Peyer's patch (tissue), 4 donors: ENCODE measurements at regions not wholly inside any gene's neighbourhood (a gene's known extent, or its start where the extent isn't known, plus 50 kb on each side); places are given as distances from the start of the nearest gene placed in this dataset.

Experiments
- DNase-seq, 3 donors: peaks; one replicate each; pipeline ENCODE4 v3.0.0-alpha.2; 2017 to 2019
- H3K27ac ChIP-seq, 4 donors: fragments of 200-600 bp; sonication (generic); one replicate each; pipeline ENCODE4 v1.5.1; 2016 to 2019
- H3K27me3 ChIP-seq, 2 donors: fragments of 200-600 bp; sonication (generic); one replicate each; pipeline ENCODE4 v1.5.1; 2019
- H3K36me3 ChIP-seq, 3 donors: fragments of 200-600 bp; sonication (generic); one replicate each; pipeline ENCODE4 v1.5.1; 2016 to 2019
- H3K4me1 ChIP-seq, 4 donors: fragments of 200-600 bp; sonication (generic); one replicate each; pipeline ENCODE4 v1.5.1; 2016 to 2019
- H3K4me3 ChIP-seq, 4 donors: fragments of 200-600 bp; sonication (generic); 1 replicate in 3 of 4; 2 replicates in 1 of 4; pipeline ENCODE4 v1.5.1; 2016 to 2019; ENCODE audit warnings: mild to moderate bottlenecking in 1 of 4
- H3K9me3 ChIP-seq, 4 donors: fragments of 200-600 bp; sonication (generic); one replicate each; pipeline ENCODE4 v1.5.1; 2016 to 2019; ENCODE audit warnings: mild to moderate bottlenecking in 1 of 4
- CTCF ChIP-seq, 6 experiments: fragments of 450-650 bp in 4 of 6; fragments of 200-600 bp in 2 of 6; sonication (generic) in 1 of 6; IDR thresholded peaks; one replicate each; pipeline ENCODE4 v1.5.1; 2017 to 2019; ENCODE audit warnings: antibody characterized with exemption in 6 of 6, mild to moderate bottlenecking in 3 of 6, moderate library complexity in 1 of 6
- POLR2A ChIP-seq, 2 donors: fragments of 450-650 bp; IDR thresholded peaks; one replicate each; pipeline ENCODE4 v1.5.1; 2017; ENCODE audit warnings: antibody characterized with exemption in 2 of 2, mild to moderate bottlenecking in 2 of 2, moderate library complexity in 2 of 2

DNA sequence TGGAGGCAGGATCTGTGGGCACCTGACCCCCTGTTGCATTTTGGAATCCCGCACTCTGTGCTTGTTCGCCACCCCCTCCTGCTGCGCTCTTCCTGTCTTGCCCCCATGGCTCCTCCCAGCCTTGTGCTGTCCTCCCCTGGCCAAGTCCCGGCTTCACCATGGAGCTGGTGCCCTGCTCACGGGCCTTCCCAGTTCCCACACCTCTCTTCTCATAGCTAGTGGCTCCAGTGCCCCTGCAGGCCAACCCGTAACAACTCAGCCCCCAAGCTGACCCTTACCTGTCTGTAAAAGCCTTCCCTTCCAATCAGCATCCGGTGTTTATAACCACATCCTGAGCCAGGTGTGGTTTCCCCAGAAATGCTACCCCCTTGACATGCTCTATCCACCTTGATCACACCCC, 407.7 kb upstream of the C2CD4B start:
- H3K4me3 ChIP-seq: no peak overlapping the region
- no peaks in the 10 kb centered on the region for H3K9me3 ChIP-seq
- no peak overlapping the region for H3K27ac ChIP-seq
- TF ChIP-seq POLR2A (IDR thresholded peaks at IDR 0.05): no peak
- no peak for TF ChIP-seq CTCF (IDR thresholded peaks at IDR 0.05)
- no peak for DNase-seq
- H3K4me1 ChIP-seq: peaks cover 0 to 20% (median 2%) of the 10 kb centered on the region in 4 donors
- H3K36me3 ChIP-seq: no peaks in the 10 kb centered on the region
- H3K27me3 ChIP-seq: no peaks in the 10 kb centered on the region

DNA sequence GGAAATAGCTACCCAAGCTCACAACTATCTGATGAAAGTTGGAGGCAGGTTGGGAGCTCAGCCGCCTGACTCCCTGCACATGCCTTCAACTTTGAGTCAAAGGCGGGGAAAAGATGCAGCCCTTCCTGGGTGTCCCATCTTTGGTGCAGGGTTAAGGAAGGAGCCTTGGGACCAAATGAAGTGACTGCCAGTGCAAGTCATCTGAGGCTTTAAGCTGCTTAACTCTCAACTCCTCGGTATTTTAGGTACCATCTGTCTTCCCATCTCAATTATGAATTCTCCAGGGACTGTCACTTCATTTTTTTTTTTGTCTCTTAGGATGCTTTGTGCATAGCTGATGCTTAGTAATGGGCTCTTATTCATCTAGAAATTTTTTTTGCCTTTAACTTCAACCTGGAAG, 408.8 kb upstream of the C2CD4B start:
- H3K9me3 ChIP-seq: no peaks in the 10 kb centered on the region
- H3K4me1 ChIP-seq: peaks cover 0 to 24% (median 2%) of the 10 kb centered on the region in 4 donors
- no peaks in the 10 kb centered on the region for H3K36me3 ChIP-seq
- no peak overlapping the region for H3K27ac ChIP-seq
- no peaks in the 10 kb centered on the region for H3K27me3 ChIP-seq
- no peak overlapping the region for H3K4me3 ChIP-seq
- DNase-seq: no peak
- TF ChIP-seq POLR2A (IDR thresholded peaks at IDR 0.05) (no peak), CTCF (IDR thresholded peaks at IDR 0.05) (no peak)

DNA sequence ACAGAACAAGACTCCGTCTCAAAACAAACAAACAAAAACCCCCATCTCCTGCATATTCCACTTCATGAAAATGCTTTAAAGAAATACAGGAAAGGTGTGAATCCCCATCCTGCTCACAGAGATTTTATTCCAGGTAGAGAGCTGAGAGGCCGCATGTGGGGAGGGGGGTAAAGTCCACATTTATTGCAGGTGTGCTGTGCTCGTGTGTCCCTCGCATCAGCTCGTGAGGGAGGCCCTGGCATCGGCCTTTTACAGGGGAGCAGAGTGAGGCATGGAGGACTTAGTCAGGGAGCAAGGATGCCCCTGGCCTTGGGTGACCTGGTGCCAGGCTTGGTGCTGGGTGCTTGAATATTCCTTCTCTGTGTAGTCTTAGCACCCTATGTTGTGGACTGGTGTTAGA, 413.5 kb upstream of the C2CD4B start:
- DNase-seq: peak in 2 of 3 donors; percentile 75 to 82
- H3K4me3 ChIP-seq: no peak overlapping the region
- H3K9me3 ChIP-seq: no peaks in the 10 kb centered on the region
- H3K27ac ChIP-seq: peak overlapping the region in 1 of 4 donors; percentile 65
- no peaks in the 10 kb centered on the region for H3K27me3 ChIP-seq
- peaks cover 0 to 12% (median 0%) of the 10 kb centered on the region in 4 donors for H3K4me1 ChIP-seq
- TF ChIP-seq CTCF (IDR thresholded peaks at IDR 0.05) (no peak), POLR2A (IDR thresholded peaks at IDR 0.05) (no peak)
- no peaks in the 10 kb centered on the region for H3K36me3 ChIP-seq

DNA sequence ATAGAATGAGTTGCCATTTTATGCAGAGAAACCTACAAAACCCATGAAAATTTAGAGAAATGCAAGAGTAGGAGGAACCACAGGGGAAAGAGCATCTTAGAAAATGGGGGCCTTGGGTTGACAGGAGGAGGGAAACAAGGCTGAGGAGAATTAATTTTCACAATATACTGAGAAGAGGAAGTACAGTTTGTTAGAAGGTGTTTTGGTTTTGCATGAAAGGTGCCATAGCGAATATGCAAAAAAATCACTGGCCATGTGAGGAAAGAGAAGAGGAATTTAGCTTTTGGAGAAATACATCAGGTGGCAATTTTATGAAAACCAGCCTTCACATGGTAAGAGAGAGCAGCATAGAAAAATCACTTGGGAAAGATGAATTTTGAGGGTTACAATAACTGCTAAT, 413.9 kb upstream of the C2CD4B start:
- Histone ChIP-seq H3K36me3 (no peaks in the 10 kb centered on the region), H3K4me3 (no peak overlapping the region), H3K27ac (peak overlapping the region in 1 of 4 donors; percentile 65), H3K27me3 (no peaks in the 10 kb centered on the region), H3K4me1 (peaks cover 0 to 12% (median 0%) of the 10 kb centered on the region in 4 donors), H3K9me3 (no peaks in the 10 kb centered on the region)
- no peak for DNase-seq
- TF ChIP-seq POLR2A (IDR thresholded peaks at IDR 0.05) (no peak), CTCF (IDR thresholded peaks at IDR 0.05) (no peak)

DNA sequence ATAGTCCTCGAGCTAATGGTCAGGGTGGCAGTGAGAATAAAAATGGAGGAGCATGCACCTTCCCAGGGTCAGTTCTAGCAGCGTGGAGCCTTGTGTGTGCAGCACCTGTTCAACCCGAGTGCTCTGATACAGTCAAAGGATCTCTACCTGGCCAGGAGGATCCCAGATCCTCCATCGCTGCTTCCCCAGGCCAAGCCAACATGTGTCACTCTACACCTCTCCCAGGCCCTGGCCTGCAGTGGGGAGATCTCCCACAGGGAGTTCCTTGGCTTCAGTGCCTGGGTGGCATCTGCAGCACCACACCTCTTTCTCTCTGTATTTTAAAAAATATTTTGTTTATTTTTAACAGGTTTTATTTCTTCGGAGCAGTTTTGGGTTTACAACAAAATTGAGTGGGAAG, 414.8 kb upstream of the C2CD4B start:
- DNase-seq: no peak
- H3K27me3 ChIP-seq: no peaks in the 10 kb centered on the region
- no peaks in the 10 kb centered on the region for H3K9me3 ChIP-seq

More for the DNA sequence above, 414.8 kb upstream of the C2CD4B start:
- TF ChIP-seq CTCF (IDR thresholded peaks at IDR 0.05) (no peak), POLR2A (IDR thresholded peaks at IDR 0.05) (no peak)
- Histone ChIP-seq H3K4me1 (peaks cover 0 to 12% (median 0%) of the 10 kb centered on the region in 4 donors), H3K36me3 (no peaks in the 10 kb centered on the region), H3K27ac (no peak overlapping the region), H3K4me3 (no peak overlapping the region)
